CD4-positive, alpha-beta T cell treated with Interferon gamma for 1 hour (primary cell): ENCODE measurements at regions not wholly inside any gene's neighbourhood (a gene's known extent, or its start where the extent isn't known, plus 50 kb on each side); places are given as distances from the start of the nearest gene placed in this dataset.

Source experiments
- DNase-seq: peaks from one replicate; pipeline ENCODE4 v3.0.0-alpha.2; 2020

DNA sequence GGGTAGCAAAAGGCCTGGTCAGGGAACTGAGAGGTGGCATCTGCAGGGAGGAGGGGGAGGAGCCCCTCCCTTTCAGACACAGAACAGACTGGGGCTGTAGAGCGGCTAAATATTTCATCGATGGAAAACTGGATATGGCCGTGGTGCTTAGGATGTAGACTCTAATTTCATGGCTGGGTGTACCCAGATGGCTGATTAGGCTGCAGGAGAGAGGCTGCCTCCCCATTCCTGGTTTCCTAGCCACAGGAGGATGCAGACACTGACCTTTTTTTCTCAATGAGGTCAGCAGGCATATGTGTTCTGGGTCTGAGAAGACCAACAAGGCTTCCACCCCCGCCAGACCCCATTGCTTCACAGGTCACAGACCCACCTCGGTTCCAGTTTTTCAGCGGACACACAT lies 58.1 kb upstream of the CALM2 start:
- DNase-seq = no peak

GRCh38 chr2:47232738-47233415 lies 56.6 kb upstream of the CALM2 start:
- DNase-seq = no peak

DNA sequence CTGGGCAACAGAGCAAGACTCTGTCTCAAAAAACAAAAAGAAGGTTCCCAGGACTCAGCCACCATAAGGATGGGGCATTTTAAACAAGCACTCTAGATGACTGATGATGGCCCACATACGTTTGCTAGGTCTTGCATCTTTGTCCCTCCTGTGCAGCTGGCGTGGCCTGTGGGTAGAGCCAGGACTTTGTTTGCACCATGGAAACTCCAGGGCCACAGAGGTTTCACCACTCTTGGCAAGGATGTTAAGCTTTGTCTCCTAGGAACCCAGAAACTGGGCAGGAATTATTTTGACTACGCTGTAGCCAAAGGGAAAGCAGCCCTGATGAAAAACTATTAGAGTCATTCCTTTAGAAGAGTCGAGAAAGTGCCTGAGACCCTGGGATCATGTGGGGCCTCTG lies 54.1 kb upstream of the CALM2 start:
- DNase-seq = no peak

- no peak for DNase-seq
Observed at GRCh38 chr2:47227532-47228279, 51.4 kb upstream of the CALM2 start.

DNA sequence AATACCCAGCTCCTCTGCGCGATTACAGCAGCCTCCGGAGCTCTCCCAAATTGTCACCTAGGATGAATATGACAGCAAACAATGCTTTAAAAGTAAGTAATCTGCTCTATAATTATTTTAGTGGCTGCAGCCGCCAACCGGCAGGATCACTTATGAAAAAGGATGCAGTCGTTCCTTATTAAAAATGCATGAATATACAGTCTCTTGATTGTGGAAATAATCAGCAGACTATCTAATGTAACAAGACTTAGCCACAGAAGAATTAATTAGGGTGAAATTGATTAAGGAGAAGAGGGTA lies 50.6 kb upstream of the CALM2 start:
- no peak for DNase-seq

- DNase-seq = no peak
Observed at GRCh38 chr2:47226132-47226922, 50.0 kb upstream of the CALM2 start.
